T1000 (cell line): ENCODE measurements at regions not wholly inside any gene's neighbourhood (a gene's known extent, or its start where the extent isn't known, plus 50 kb on each side); places are given as distances from the start of the nearest gene placed in this dataset.
A peak's percentile ranks its signal among the peaks of the same experiment; 100 is the strongest.

ENCODE experiments used
- DNase-seq: peaks from one replicate; lab custom pipeline; 2025; ENCODE audit warnings: mixed read lengths; lab: John Stamatoyannopoulos, UW

DNA sequence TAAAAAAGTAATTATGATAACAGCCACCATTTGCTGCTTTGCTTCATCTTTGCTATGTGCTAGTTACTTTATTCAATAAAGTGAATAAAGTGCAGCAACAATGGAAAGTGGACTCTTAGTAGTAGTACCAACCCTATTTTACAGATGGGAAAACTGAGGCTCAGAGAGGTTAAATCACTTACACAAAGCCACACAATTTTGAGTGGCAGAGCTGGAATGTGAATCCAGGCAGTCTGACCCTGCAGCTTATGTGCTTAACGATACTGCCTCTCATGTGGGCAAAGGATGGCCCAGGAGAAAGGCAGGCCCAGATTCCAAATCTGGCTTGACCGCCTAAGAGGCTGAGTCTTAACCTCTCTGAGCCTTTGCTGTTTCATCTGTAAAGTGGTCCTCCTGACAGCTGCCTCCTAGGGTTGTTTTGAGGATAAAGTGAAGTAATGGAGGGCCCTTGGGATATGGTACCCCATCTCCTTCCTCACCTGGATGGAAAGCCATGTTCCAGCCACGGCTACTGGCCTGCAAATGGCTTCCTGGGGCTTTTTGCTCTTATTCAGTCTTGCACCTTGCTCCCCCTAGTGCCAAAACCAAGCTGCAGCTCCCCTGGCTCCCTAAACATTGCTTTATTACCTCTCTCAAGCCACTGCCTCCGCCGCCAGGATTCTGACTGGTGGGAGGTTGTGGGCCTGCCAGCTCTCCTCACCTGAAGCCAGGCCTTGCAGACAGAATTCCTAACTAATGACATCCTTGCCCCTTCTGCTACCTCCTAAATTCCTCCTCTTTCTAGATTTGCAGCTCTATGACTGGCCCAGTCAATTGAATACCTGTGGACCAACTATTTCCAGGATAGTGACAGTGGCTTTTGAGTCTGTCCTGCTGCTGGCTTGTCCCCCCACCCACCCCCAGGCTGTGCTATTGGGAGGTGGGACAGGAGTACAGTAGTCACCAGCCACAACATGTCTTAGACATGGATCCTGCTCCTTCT, 283.3 kb upstream of the PWP1 start:
- peak; percentile 15 for DNase-seq

DNA sequence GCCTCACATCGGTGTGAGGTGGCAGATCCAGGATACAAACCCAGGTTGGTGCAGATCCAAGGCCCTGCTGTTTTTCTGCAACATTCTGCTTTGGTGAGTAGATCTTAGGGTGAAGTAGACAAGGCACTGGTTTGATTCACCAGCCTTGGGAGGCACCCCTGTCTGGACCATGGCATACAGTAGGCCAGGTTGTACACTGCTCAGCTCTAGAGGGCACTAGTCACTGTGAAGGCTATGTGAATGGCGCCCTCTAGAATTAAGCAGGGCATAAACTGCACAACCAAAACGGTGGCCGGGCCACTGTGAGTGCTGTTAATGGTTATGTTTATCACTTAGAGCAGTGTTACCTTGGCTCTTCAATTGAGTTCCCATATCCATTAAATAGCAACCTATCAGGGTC, 280.6 kb upstream of the PWP1 start:
- DNase-seq, result no peak

DNA sequence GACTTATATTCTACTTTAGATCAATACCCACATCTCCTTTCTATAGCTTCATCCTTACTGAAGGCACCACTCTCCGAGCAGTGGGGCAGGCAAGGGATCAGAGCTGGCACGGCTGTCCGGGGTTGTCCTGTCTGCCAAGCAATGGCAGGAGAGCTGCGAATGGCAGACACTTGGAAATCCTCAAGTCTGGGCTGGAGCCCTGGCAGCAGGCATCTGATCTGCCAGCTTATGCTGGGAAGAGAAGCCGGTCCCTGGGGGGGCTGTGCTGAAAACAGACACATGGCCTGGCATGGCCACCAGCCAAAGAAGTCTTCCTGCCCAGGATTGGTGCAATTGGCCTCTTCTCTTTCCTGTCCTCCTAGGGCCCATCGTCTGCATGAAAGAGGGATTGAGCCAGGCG, 280.2 kb upstream of the PWP1 start:
- no peak for DNase-seq

DNA sequence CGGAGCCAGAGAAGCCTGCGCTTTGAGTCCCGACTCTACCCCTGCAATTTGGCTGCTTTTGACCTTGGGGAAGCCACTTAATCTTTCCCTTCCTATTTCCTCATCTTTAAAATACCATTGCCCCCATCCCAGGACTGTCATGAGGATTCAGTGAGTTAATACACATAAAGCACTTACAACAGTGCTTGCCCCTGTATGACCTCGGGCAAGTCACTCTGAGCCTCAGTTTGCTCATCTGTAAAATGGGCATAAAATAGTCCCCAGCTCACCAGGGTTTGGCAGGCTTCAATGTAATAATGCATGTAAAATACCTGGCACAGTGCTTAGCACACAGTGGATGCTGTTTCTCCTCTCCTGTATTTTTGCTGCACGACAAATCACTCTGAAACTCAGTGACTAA, 278.7 kb upstream of the PWP1 start:
- no peak for DNase-seq

DNA sequence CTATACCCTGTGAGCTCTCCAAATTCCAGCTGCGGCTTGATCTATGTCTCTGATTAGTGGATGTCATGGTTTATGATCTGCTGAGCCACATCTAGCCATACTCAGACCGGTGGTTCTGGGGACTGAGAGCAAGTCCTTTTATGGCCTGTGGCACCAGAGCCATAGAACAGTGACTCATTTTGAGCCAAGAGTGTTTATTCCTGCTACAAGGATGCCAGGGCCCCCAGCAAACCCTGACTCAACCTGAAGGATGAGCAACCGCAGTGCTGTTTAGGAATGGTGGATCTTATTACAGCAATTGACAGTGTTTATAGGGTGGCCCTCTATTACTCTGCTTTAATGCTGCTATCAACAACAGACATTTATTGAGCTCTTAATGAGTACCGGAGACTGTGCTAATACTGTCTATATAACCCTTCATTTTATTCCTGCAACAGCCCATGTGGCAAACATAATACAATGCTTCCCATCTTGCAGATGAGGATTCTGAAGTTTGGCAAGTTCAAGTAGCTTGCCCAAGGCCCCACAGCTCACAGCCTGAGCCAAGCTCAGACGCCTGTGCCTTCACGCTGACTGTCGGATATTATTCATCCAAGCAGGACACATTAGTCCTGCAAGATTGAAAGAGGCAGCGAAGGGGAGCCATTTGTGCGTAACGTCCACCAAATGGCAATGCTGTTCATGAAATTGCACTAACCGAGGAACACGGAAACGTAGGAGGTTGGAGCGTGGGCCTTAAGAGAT, 273.6 kb upstream of the PWP1 start:
- DNase-seq, result peak; percentile 71

DNA sequence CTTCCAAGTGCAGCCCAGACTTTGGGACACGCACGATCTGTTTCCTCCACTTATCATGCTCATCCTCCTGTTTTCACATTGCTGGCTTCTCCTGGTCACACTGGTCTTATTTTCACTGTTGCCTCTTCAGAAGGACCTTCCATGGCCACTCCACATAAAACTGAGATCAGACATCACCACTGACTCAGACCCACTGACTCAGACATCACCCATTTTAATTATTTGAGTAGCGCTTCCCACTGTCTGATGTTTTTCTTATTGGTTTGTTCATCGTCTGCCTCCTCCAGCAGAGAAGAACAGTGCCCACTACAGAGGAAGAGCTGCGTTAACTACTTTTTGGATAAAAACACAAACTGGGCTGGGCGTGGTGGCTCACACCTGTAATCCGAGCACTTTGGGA, 270.5 kb upstream of the PWP1 start:
- no peak for DNase-seq

DNA sequence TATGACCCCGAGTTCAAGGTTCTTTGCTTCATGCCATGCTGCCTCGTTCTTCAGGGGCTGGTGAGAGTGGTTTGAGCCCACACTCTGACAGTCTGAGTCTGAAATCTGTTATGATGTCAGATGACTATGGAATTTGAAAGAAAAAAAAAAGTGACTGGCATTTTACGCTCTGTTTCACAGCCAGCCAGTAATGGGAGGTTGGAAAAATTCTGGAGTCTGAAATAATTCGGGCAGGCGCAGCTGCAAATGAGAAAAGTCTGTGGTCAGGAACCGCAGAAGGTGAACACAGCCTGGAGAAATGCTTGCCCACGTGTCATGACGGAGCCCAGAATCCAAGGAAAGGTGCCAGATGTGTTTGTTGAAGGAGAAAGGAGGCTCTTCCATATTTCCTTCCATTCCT, 269.8 kb upstream of the PWP1 start:
- no peak for DNase-seq

DNA sequence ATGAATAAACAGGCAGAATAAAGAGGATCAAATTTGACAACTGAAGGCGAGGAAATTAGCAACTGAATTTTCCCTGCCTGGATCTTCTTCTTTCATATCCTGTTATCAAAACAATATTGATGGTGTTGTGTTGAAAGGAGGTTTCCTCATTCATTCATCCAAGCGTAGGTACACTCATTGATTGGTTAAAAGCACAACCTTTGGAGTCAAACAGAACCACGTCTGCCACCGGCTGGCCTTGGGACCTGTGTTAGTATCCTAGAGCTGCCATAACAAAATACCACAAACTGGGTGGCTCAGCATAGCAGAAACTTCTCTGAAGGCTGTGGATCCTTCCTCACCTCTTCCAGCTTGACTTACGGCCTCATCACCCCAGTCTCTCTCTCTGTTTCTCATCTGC, 268.6 kb upstream of the PWP1 start:
- DNase-seq, result no peak

DNA sequence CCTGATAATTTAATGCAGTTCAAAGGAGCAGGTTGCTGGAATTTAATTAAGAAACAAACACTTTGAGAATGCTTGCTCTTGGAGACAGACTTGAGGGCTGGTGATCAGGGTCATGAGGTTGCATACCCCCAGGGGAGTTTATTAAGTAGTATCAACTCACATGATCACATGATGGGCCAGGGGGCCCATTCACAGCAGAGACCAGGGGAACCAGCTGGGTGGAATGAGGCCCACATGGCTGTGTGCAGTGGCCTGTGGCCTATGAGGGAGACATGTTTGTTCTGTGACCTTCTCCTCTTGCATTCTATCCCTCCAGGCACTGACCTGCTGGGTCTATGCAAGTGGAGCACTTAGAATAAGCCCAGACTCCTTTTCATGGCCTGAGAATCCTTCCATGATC, 266.6 kb upstream of the PWP1 start:
- no peak for DNase-seq

DNA sequence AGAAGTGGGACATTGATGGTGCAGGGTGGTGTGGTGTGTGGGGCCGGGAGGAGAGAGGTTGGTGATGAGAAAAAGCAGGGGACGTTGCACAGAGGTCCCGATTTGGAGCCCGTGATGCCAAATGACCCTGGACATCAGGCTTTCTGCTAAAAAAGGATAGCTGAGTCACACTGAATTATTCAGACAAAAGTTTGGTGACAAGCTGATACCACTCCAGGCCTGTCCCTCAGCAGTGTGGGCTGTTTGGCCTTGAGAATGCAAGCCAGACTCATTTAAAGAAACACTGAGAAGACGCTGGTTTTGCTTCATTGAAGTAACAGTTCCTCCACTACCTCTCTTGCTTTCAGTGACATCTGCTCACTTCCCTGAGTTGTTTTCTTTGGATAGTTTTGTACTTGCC, 262.1 kb upstream of the PWP1 start:
- DNase-seq, result no peak

DNA sequence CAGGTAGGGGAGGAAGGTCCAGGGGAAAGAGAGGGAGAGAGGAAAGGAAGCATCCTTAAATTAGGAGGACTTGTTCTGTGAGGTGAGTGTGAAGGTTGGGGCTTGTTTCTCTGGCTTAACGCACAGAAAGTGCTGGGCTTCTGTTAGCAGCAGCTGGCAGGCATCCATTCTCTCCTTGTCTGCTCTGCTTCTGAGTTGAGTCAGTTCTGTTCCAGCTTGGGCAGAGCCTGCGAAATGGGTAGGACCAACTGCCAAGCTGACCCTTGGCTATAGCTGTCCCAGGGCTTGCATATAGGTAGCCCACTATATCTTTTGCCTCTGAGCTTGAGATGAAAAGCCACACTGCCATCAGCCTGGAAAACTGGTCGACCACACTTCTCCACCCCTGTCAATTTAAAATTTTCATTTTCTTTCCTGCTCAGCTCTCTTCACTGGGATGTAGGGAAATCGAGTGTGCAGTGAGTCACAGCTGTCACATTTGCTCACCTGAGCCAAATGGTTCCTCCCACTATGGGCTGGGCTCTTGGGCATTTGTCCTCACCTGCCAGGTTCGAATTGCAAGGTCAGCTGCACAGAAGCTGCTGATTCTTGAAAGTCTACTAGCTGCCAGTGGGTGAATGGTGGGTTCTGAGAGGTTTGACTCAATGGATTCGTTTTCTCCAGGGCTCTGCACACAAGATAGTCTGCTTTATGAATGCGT, 256.4 kb upstream of the PWP1 start:
- no peak for DNase-seq

DNA sequence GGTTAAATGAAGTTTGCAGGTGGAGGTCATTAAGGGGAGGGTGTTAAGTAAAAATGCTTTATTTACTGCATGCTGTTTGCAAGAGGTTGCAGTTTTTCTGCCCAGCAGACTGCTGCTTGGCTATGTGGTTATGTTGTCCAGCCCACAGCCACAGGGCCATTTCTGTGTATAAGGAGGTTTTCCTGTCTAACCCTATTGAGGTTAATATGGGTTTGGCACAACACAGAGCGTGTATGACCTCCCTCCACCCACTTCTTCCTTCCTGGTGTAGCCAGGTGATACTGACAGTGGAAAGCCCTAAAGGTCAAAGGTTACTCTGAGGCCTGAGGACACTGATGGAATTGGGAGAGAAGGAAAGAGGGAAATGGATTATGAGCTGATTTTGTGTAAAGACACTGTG, 253.7 kb upstream of the PWP1 start:
- no peak for DNase-seq

DNA sequence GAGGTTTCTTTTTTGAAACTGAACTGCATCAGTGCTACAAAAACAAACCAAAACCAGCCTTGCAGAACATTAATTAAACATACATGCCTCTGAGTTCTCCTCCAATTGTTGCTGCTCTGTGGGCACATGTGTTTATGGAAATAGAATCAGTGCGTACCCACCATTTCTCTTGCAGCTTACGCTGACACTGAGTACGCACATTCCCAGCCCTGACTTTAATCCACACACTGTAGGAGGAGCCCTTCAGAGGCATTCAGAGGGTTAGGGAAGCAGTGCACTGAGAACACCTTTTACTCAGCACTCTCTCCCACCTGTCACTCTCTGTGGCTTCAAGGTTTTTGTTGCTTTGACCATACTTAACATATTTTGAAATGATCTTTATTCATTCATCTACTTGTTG, 250.5 kb upstream of the PWP1 start:
- no peak for DNase-seq

DNA sequence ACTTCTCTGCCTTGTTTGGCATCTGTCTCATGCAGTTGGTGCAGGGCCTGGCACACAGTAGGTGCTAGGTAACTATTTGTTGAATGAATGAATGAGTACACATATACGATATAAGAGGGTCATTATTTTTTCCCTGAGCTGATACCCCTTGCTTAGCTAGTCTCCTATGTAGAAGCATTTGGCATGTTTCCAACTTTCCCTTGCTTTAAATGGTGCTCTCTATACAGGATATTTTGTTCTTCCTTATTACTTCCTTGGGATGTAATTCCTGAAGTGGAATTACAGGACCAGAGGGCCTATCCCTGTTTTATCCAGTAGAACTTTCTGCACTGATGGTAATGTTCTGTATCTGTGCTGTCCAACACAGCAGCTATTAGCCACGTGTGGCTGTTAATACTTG, 250.1 kb upstream of the PWP1 start:
- no peak for DNase-seq

DNA sequence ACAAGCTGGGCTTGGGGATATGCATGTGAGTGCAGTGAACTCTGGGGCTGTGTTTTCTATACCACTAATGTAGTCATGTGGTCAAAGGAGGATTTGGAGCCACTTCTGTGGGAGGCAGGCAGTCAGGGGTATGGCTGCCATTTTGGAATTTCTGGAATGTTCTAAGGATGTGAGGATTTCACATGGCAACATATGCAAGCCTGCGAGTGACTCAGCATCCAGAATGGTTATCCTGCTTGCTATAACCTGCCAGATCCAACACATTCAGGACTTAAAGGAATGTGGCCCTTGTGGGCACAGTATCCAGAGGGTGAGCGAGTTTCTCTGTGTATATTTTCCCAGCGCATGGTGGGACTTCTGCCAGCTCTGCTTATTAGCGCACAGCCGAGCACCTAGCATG, 249.2 kb upstream of the PWP1 start:
- DNase-seq, result no peak

DNA sequence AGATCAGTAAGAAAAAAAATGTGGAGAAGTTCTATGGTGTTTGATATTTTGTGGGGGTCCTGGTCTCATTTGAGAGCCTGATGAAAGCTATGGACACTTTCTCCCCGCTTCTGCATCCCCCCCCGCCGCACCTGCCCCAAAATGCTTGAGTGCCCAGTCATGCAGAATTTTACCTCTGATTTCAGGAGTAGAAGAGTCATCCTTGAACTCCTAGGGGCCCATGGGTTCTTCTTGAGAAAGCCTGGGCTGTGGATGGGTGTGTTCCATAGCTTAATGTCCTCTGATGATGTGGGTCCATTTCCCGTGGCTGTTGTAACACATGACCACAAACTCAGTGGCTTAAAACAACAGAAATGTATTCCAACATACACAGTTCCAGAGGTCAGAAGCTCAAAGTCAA, 248.8 kb upstream of the PWP1 start:
- no peak for DNase-seq

DNA sequence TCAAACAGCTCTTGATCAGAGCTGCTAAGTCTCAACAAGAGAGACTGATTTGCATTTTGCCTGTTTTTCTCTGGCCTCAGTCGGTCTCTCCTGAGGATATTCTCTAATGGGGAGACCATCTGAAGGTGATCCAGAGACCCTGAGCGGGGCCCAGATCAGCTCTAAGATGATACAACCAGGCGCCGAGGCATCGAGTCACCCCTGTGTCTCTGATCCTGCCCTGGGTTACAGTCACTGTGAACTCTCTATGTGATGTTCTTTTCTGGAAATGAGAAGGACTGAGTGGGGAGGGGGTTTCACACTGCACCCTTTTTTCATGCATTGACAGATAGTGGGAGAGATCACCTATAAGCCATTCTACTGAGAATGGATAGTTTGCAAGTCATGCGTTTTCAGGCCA, 247.6 kb upstream of the PWP1 start:
- DNase-seq, result no peak

DNA sequence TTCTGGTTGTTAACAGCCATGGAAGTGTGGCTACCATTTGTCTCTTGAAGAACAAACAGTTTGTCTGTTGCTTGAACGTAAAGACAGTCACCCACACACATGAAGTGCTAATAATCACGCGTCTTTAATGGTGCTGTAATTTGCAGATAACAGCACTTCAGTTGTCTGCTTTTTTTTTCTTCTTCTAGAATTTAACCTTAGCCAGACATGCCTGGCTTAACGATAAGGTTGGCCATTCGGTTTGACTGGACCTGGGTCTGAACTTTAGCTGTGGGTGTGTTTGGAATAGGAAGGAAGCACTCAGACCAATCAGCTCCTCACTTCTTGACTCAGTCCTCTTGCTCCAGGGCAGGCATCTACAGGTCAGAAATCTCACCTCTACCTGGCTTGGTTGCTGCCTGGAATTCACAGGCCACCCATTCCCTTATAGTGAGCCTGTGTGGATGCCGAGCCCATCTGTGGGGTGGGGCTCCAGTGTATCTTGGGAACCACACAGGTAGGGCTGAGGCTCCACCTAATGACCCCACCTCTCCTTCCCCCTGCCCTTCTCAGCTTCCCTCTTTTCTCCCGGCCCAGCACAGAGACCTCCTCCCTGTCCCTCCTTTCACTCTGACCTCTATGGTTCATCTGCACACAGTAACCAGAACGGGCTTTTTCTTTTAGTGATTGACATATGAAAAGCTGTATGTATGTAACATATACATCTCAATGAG, 246.4 kb upstream of the PWP1 start:
- DNase-seq, result no peak

DNA sequence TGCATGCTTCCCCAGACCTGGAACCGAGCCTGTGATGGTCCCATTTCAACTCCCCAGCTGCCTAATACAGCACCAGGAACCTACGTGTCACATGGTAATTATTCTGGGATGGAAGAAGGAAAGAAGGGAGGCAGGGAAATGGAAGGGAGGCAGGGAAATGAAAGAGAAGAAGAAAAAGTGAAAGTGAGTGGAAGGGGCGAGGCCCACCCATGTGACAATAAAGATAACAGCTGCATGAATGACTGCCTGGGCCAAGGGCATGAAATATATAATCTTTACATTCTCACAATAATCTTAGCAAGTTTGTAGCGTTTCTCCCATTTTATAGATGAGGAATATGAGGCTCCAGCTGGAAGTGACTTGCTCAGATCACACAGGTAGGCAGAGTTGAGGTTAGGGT, 245.0 kb upstream of the PWP1 start:
- DNase-seq, result no peak

DNA sequence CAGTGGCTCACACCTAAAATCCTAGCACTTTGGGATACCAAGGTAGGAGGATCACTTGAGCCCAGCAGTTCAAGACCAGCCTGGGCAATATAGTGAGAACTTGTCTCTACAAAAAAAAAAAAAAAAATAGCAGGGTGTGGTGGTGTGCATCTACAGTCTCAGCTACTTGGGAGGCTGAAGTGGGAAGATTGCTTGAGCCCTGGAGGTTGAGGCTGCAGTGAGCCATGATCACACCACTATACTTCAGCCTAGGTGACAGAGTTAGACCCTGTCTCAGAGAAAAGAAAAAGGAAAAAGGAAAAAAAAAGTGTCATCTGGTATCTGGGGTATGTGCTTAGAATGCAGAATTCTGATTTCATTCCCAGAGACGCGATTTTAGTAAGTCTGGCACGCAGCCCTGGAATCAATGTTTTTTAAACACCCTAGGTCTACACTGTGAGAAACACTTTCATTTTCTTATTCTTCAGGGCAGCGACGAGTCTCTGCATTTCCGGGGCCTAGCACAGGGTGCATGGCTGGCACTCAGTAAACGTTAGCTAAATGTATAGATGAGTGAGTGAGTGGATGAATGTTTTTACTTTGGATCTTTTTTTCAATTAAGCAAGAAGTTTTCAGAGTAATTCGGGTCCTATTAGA, 243.8 kb upstream of the PWP1 start:
- no peak for DNase-seq

DNA sequence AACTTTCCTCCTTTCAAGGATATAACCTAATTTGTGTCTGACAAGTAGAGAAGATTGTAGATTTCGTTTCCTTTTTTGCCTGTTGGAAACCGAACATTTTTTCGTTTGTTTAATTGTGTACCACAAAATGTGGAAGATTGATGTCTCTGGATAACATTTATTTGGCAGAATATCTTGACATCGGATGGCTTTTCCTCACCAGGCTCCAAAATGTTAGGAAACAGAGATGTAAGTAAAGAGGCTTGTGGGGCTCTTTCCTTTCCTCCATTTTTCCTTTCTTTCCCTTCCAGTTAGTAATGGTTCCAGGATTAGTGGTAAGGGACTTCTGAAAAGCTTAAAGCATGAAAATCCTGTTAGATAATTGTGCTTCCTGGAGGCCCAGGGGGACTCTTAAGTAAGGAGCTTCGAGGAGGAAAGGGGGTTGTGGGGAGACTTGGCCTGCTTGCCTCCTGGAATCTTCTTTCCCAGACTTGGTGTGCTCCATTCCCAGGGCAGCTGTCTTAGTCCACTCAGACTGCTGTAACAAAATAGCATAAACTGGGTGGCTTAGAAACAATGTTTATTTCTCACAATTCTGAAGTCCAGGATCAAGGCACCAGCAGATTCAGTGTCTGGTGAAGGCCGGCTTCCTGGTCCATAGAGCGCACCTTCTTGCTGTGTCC, 243.1 kb upstream of the PWP1 start:
- no peak for DNase-seq
